ENCODE measurements at regions not wholly inside any gene's neighbourhood (a gene's known extent, or its start where the extent isn't known, plus 50 kb on each side); places are given as distances from the start of the nearest gene placed in this dataset.
"Not testable (repeated sequence)": the region's sequence is repeated elsewhere in the genome, so short reads cannot be mapped to it uniquely, and the experiment has no call there.

- intact Hi-C loops (cut with DNase I) = no loop called here
- peaks cover 0 to 3% (median 0%) of the 10 kb centered on the region in 3 donors for H3K27me3 ChIP-seq (ENCODE audit: insufficient read depth in 3 of 3, low read length in 2 of 3)
- no peak overlapping the region for H3K27ac ChIP-seq
- H3K4me3 ChIP-seq = no peak overlapping the region
- H3K9me3 ChIP-seq = no peaks in the 10 kb centered on the region
- 57 to 63% (median 61%) methylated on average over 5 of the region's 5 CpGs for WGBS, 3 donors
- H3K36me3 ChIP-seq (ENCODE audit: insufficient read depth in 1 of 2, low read depth in 1 of 2) = no peaks in the 10 kb centered on the region
- TF ChIP-seq CTCF (IDR thresholded peaks at IDR 0.05) = no peak
- DNase-seq (no peak), ATAC-seq (no peak)
- H3K4me1 ChIP-seq = no peaks in the 10 kb centered on the region
These were observed 425.0 kb downstream of the TMEM121 start for GRCh38 chr14:105951399-105951798.

DNA sequence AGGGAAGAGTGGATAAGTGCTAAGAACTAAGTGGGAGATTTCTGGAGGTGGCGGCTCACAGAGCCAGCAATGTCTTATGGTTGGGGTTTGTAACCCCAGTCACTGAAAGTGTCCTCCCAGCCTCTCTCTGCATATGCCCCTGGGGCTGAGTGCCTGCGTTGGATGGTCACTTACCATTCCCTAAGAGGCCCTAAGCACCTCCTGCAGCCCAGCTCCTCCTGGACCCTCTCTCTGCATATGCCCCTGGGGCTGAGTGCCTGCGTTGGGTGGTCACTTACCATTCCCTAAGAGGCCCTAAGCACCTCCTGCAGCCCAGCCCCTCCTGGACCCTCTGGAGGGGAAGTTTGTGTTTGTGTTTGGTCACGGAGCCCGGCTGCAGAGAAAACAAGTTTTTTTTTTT, 425.8 kb downstream of the TMEM121 start:
- Histone ChIP-seq H3K27me3 (ENCODE audit: insufficient read depth in 3 of 3, low read length in 2 of 3) (peaks cover 0 to 3% (median 0%) of the 10 kb centered on the region in 3 donors), H3K36me3 (ENCODE audit: insufficient read depth in 1 of 2, low read depth in 1 of 2) (no peaks in the 10 kb centered on the region), H3K27ac (no peak overlapping the region), H3K9me3 (peaks cover 2% of the 10 kb centered on the region), H3K4me1 (no peaks in the 10 kb centered on the region), H3K4me3 (no peak overlapping the region)
- 72 to 84% (median 73%) methylated on average over 5 of the region's 5 CpGs for WGBS, 3 donors
- DNase-seq (no peak), ATAC-seq (no peak)
- intact Hi-C loops (cut with DNase I) = no loop called here
- no peak for TF ChIP-seq CTCF (IDR thresholded peaks at IDR 0.05)

- H3K4me3 ChIP-seq = no peak overlapping the region
- 40 to 54% (median 47%) methylated on average over 1 of the region's 1 CpG for WGBS, 3 donors
- ATAC-seq (no peak), DNase-seq (no peak)
- no peak for TF ChIP-seq CTCF (IDR thresholded peaks at IDR 0.05)
- intact Hi-C loops (cut with DNase I) = no loop called here
- H3K27ac ChIP-seq = no peak overlapping the region
- peaks cover 0 to 3% (median 0%) of the 10 kb centered on the region in 3 donors for H3K27me3 ChIP-seq (ENCODE audit: insufficient read depth in 3 of 3, low read length in 2 of 3)
- no peaks in the 10 kb centered on the region for H3K36me3 ChIP-seq (ENCODE audit: insufficient read depth in 1 of 2, low read depth in 1 of 2)
- no peaks in the 10 kb centered on the region for H3K4me1 ChIP-seq
- H3K9me3 ChIP-seq = peaks cover 5% of the 10 kb centered on the region
These were observed 426.4 kb downstream of the TMEM121 start for GRCh38 chr14:105952826-105953225.

GRCh38 chr14:105961625-105962024, 435.2 kb downstream of the TMEM121 start:
- ATAC-seq; H3K9me3 ChIP-seq; H3K27me3 ChIP-seq (ENCODE audit: insufficient read depth in 3 of 3, low read length in 2 of 3); intact Hi-C loops (cut with DNase I); H3K36me3 ChIP-seq (ENCODE audit: insufficient read depth in 1 of 2, low read depth in 1 of 2); H3K4me1 ChIP-seq; DNase-seq; H3K4me3 ChIP-seq; H3K27ac ChIP-seq: not testable (repeated sequence)
- 80 to 86% (median 82%) methylated on average over 6 of the region's 6 CpGs for WGBS, 3 donors

DNA sequence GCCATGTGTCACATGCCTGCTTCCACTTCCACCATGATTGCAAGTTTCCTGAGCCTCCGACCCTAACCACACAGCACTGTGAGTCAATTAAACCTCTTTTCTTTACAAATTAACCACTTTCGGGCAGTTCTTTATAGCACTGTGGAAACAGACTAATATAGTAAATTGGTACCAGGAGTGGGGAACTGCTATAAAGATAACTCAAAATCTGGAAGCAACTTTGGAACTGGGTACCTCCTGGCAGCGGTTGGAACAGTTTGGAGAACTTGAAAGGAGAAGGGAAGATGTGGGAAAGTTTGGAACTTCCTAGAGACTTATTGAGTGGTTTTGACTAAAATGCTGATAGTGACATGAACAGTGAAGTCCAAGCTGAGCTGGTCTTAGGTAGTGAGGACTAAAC, 436.1 kb downstream of the TMEM121 start:
- Histone ChIP-seq H3K4me3 (no peak overlapping the region), H3K4me1 (no peaks in the 10 kb centered on the region), H3K27me3 (ENCODE audit: insufficient read depth in 3 of 3, low read length in 2 of 3) (peaks cover 0 to 4% (median 2%) of the 10 kb centered on the region in 3 donors), H3K36me3 (ENCODE audit: insufficient read depth in 1 of 2, low read depth in 1 of 2) (no peaks in the 10 kb centered on the region), H3K27ac (no peak overlapping the region), H3K9me3 (peaks cover under 1% of the 10 kb centered on the region)
- ATAC-seq (no peak), DNase-seq (no peak)
- no peak for TF ChIP-seq CTCF (IDR thresholded peaks at IDR 0.05)
- WGBS, 3 donors = 65 to 85% (median 75%) methylated on average over 3 of the region's 3 CpGs
- intact Hi-C loops (cut with DNase I) = no loop called here
